Cardiac muscle cell (in vitro differentiated cells and primary cell): ENCODE measurements at regions not wholly inside any gene's neighbourhood (a gene's known extent, or its start where the extent isn't known, plus 50 kb on each side); places are given as distances from the start of the nearest gene placed in this dataset.
A peak's percentile ranks its signal among the peaks of the same experiment; 100 is the strongest.

Experiments used
- DNase-seq, 2 donors: peaks; one replicate each; pipeline versions ENCODE4 v3.0.0 to v3.0.0-alpha.2; 2010 to 2017; ENCODE audit warnings: low read depth in 1 of 2, low spot score in 1 of 2
- H3K27ac ChIP-seq: fragments of 200-600 bp; sonication (generic); 2 replicates; pipeline ENCODE4 v1.5.1; 2016
- H3K27me3 ChIP-seq: fragments of 200-600 bp; sonication (generic); 2 replicates; pipeline ENCODE4 v1.6.0; 2016; ENCODE audit warnings: control low read depth
- H3K36me3 ChIP-seq: fragments of 200-600 bp; sonication (generic); 2 replicates; pipeline ENCODE4 v1.5.1; 2016; ENCODE audit warnings: control low read depth
- H3K4me1 ChIP-seq: fragments of 200-600 bp; sonication (generic); 2 replicates; pipeline ENCODE4 v1.8.1; 2017; ENCODE audit warnings: low read depth, mild to moderate bottlenecking, mixed run types
- H3K4me3 ChIP-seq: fragments of 200-600 bp; sonication (generic); 2 replicates; pipeline ENCODE4 v1.5.1; 2016; ENCODE audit warnings: mild to moderate bottlenecking
- H3K9me3 ChIP-seq: fragments of 200-600 bp; sonication (generic); 2 replicates; pipeline ENCODE4 v1.5.1; 2017; ENCODE audit warnings: low read depth, mild to moderate bottlenecking, control low read depth
- TF ChIP-seq, protein P1 (sequence below): IDR thresholded peaks from 2 replicates; pipeline ENCODE4 v1.5.1; 2012; ENCODE audit warnings: low read depth, mild to moderate bottlenecking, low read length

DNA sequence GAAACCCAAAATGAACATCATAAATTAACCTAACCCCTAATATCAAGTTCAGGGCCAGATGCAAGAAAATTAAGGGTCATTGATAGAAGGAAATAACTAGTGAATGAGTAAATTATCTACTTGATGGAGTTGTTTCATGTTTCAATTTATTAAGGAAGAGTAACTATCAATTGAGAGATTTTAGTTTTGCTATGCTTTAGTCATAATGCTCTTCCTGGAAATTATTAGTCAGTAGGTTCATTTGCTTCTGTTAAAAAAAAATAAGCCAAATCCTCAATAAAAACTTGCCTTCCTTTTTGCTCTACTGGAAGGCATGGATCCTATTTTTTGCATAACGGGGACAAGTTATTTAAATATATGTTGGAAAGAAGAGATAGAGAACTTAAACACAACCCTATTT, 59.0 kb upstream of the HIF1A start:
- Histone ChIP-seq H3K9me3 (no peaks in the 10 kb centered on the region), H3K4me3 (no peak overlapping the region), H3K27me3 (no peaks in the 10 kb centered on the region), H3K36me3 (no peaks in the 10 kb centered on the region), H3K4me1 (peaks cover 14% of the 10 kb centered on the region), H3K27ac (no peak overlapping the region)
- TF ChIP-seq, protein P1, sequence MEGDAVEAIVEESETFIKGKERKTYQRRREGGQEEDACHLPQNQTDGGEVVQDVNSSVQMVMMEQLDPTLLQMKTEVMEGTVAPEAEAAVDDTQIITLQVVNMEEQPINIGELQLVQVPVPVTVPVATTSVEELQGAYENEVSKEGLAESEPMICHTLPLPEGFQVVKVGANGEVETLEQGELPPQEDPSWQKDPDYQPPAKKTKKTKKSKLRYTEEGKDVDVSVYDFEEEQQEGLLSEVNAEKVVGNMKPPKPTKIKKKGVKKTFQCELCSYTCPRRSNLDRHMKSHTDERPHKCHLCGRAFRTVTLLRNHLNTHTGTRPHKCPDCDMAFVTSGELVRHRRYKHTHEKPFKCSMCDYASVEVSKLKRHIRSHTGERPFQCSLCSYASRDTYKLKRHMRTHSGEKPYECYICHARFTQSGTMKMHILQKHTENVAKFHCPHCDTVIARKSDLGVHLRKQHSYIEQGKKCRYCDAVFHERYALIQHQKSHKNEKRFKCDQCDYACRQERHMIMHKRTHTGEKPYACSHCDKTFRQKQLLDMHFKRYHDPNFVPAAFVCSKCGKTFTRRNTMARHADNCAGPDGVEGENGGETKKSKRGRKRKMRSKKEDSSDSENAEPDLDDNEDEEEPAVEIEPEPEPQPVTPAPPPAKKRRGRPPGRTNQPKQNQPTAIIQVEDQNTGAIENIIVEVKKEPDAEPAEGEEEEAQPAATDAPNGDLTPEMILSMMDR = no peak
- no peak for DNase-seq

DNA sequence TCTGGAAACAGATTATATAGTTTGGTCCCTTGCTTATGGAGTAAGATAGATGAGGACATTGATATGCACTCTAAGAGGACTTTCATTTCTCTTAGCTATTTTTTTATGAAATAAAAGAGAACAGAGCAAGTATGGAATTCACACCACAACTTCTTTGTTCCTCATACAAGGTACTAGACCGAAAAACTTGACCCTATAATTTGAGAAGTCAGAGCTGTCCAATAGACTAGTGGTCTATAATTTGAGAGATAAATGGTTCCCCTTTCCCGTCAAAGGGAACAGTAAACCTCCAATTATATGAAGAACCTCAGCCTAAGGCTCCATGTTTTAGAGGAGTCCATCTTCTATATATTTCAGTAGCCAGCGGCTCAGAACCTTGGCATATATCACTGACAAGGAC, 58.5 kb upstream of the HIF1A start:
- H3K9me3 ChIP-seq = no peaks in the 10 kb centered on the region
- H3K27me3 ChIP-seq = no peaks in the 10 kb centered on the region
- H3K27ac ChIP-seq = no peak overlapping the region
- TF ChIP-seq, protein P1 = no peak
- no peak for DNase-seq
- no peak overlapping the region for H3K4me3 ChIP-seq
- peaks cover 14% of the 10 kb centered on the region for H3K4me1 ChIP-seq
- no peaks in the 10 kb centered on the region for H3K36me3 ChIP-seq

DNA sequence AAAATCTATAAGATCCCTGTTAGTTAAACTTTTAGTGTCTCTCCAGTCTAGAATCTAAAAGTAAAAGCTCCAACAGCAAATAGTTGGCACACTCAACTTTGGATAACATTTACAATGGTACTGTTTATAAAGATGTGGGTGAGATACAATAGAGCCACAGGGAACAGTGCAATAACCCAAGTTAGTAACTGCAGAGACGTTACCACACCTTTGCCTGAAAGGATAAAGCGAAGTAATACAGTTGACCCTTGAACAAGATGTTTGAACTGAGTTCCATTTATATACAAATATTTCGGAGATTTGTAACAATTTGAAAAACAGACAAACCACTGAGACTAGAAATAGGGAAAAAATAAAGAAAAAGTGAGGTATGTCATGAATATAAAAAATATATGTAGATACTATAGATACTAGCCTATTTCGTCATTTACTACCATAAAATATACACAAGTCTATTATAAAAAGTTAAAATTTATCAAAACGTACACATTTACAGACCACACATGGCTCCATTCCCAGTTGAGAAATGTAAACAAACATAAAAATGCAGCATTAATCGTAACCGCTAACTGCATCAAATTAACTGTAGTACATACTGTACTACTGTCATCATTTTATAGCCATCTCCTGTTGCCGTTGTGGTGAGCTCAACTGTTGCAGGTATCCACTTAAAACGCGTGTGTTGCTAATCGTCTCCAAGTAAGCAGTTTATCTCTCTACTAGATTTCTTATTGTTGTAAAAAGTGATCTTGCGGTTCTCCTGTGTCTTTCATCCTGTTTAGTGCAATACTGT, 56.5 kb upstream of the HIF1A start:
- no peak for DNase-seq
- Histone ChIP-seq H3K4me1 (peaks cover 14% of the 10 kb centered on the region), H3K4me3 (no peak overlapping the region), H3K9me3 (no peaks in the 10 kb centered on the region), H3K36me3 (no peaks in the 10 kb centered on the region), H3K27me3 (no peaks in the 10 kb centered on the region), H3K27ac (no peak overlapping the region)
- TF ChIP-seq, protein P1 = no peak

DNA sequence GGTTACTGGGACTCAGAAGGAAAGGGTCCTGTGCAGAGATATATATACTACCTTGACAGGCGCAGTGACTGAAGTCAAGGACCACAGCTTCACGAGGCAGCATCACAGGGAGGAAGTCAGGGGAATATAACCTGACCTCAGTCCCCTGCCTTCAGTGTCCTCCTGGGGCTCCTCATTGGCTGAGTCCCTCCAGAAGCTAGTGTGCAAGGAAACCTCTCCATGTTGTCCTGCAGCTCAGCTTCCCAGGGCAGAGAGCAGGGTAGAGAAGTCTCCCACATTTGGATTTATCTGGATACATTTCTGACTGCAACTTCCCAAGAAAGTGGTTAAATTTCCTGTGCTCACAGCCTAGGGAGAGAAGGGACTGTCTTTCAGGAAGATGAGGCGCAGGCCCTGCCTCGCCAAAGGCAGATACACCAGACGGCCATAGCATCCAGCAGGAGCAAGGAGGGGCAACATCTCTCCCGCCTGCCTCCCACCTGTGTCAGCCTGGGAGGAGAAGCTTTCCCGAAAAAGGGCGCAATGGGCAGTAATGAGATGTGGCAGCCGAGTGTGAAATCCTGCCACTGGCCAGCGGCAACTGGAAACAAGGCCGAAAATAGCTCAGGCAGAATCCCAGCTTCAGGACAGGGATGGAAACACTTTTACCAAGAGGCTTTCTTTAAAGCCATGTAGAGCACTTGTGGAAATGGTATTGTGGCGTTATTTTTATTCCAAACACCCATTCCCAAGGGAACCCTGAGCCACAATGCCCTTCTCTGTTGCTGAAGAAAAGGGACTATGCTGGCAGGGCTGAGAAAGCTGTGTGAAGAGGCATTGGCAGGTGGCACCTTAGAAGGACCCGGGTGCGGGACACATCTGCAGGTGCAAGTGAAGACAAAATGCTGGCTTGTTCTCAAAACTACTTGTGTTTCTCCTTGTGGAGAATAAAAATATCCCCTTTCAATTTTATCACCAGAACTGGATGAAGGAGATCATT, 54.9 kb upstream of the HIF1A start:
- Histone ChIP-seq H3K4me1 (peaks cover 14% of the 10 kb centered on the region), H3K4me3 (no peak overlapping the region), H3K36me3 (no peaks in the 10 kb centered on the region), H3K9me3 (no peaks in the 10 kb centered on the region), H3K27ac (peak overlapping the region; percentile 80), H3K27me3 (no peaks in the 10 kb centered on the region)
- peak in 1 of 2 donors; percentile 44 for DNase-seq
- TF ChIP-seq, protein P1 = no peak

DNA sequence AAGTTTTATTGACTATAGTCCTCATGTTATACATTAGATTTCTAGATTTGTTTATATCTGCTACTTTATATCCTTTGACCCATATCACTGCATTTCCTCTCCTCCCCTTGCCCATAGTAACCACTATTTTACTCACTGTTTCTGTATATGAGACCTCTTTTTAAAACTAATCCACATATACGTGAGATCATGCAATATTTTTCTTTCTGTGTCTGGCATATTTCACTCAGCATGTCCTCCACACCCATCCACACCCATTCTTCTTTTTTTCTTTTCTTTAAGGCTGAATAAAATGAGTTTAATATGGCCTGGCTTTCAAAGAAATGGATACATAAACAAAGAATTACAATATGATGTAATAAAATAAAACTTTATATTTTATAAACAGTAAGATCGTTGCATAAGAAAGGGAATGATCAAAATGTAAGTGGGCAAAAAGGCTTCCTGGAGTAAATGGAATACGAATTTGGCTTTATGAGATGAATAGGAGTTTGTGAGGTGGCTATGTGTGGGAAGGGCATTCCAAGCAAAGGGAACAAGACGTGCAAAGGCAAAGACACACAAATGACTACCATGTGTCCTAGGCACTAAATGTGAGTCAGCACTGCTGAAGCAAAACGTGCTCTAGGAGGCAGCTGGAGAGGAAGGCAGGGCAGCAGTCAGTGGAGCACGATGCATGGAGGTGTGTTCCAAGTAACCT, 53.2 kb upstream of the HIF1A start:
- H3K27me3 ChIP-seq = no peaks in the 10 kb centered on the region
- TF ChIP-seq, protein P1 = no peak
- DNase-seq = no peak
- peaks cover 14% of the 10 kb centered on the region for H3K4me1 ChIP-seq
- no peak overlapping the region for H3K4me3 ChIP-seq
- no peak overlapping the region for H3K27ac ChIP-seq
- no peaks in the 10 kb centered on the region for H3K36me3 ChIP-seq
- no peaks in the 10 kb centered on the region for H3K9me3 ChIP-seq
